T-helper 2 cell treated with Interferon-gamma antibody and Interleukin-4, amounts not matched to agents 100 ng/mL and 5 ng/mL, for 36 hours (primary cell): ENCODE measurements at regions not wholly inside any gene's neighbourhood (a gene's known extent, or its start where the extent isn't known, plus 50 kb on each side); places are given as distances from the start of the nearest gene placed in this dataset.

Experiments
- intact Hi-C: fragments of 100-400 bp; cut with micrococcal nuclease; formaldehyde crosslinking; loops from one replicate; pipeline ENCODE4 v1.15.1; 2023

- intact Hi-C loops = no loop called here
Observed at GRCh38 chr4:22031423-22031822, 82.9 kb upstream of the KCNIP4 start.

- intact Hi-C loops = no loop called here
Observed at GRCh38 chr4:22030881-22031280, 82.3 kb upstream of the KCNIP4 start.

- intact Hi-C loops = no loop called here
Observed at GRCh38 chr4:22030307-22030706, 81.7 kb upstream of the KCNIP4 start.

GRCh38 chr4:22029803-22030202 lies 81.2 kb upstream of the KCNIP4 start:
- intact Hi-C loops = no loop called here

- intact Hi-C loops = no loop called here
Observed at GRCh38 chr4:22021106-22021505, 72.5 kb upstream of the KCNIP4 start.

- intact Hi-C loops = no loop called here
Observed at GRCh38 chr4:22020129-22020528, 71.6 kb upstream of the KCNIP4 start.

- intact Hi-C loops = no loop called here
Observed at GRCh38 chr4:22019676-22020075, 71.1 kb upstream of the KCNIP4 start.

GRCh38 chr4:22014222-22014741 lies 65.7 kb upstream of the KCNIP4 start:
- intact Hi-C loops = no loop called here

- intact Hi-C loops = no loop called here
Observed at GRCh38 chr4:22003878-22004277, 55.3 kb upstream of the KCNIP4 start.
